Effector memory CD8-positive, alpha-beta T cell (primary cell): ENCODE measurements at regions not wholly inside any gene's neighbourhood (a gene's known extent, or its start where the extent isn't known, plus 50 kb on each side); places are given as distances from the start of the nearest gene placed in this dataset.
"Not testable (repeated sequence)": the region's sequence is repeated elsewhere in the genome, so short reads cannot be mapped to it uniquely, and the experiment has no call there.

Experiments
- ATAC-seq: fragments of 150-1000 bp; cut with Tn5 transposase; replicated peaks from 2 replicates; pipeline ENCODE4 v1.10.0; 2021; ENCODE audit warnings: mild to moderate bottlenecking, moderate library complexity
- DNase-seq, 3 experiments: peaks; one replicate each; pipeline ENCODE4 v3.0.0; 2021
- H3K27ac Mint-ChIP-seq, 2 donors: one replicate each; pipeline ENCODE4 v1.8.0; 2022; ENCODE audit warnings: mild to moderate bottlenecking in 2 of 2, mixed read lengths in 2 of 2, moderate library complexity in 2 of 2
- H3K27me3 Mint-ChIP-seq, 2 donors: one replicate each; pipeline ENCODE4 v1.8.0; 2022; ENCODE audit warnings: mixed read lengths in 2 of 2
- H3K36me3 Mint-ChIP-seq: one replicate; pipeline ENCODE4 v1.8.0; 2022; ENCODE audit warnings: mild to moderate bottlenecking, moderate library complexity, mixed read lengths; ENCODE audit not compliant: insufficient read depth
- H3K4me1 Mint-ChIP-seq, 2 donors: one replicate each; pipeline ENCODE4 v1.8.0; 2022; ENCODE audit warnings: low read depth in 2 of 2, mixed read lengths in 2 of 2
- H3K4me3 Mint-ChIP-seq, 2 donors: one replicate each; pipeline ENCODE4 v1.8.0; 2022; ENCODE audit warnings: mild to moderate bottlenecking in 2 of 2, mixed read lengths in 2 of 2, moderate library complexity in 2 of 2
- H3K9me3 Mint-ChIP-seq, 2 donors: one replicate each; pipeline ENCODE4 v1.8.0; 2022; ENCODE audit warnings: mixed read lengths in 2 of 2

- H3K4me3 Mint-ChIP-seq, result no peak overlapping the region
- peak in 1 of 3 experiments; percentile 1 for DNase-seq
- H3K4me1 Mint-ChIP-seq, result no peaks in the 10 kb centered on the region
- H3K27me3 Mint-ChIP-seq, result peaks cover 5 to 6% of the 10 kb centered on the region in 2 donors
- peaks cover 2% of the 10 kb centered on the region for H3K36me3 Mint-ChIP-seq
- H3K9me3 Mint-ChIP-seq, result peaks cover 0 to 1% of the 10 kb centered on the region in 2 donors
- ATAC-seq, result no peak
- H3K27ac Mint-ChIP-seq, result no peak overlapping the region
Measured at GRCh38 chr10:28991333-28992270, 297.3 kb upstream of the LYZL1 start.

GRCh38 chr10:28993056-28993455 is 295.8 kb upstream of the LYZL1 start:
- Mint-ChIP-seq H3K36me3 (peaks cover 2% of the 10 kb centered on the region), H3K27me3 (peaks cover 5 to 6% of the 10 kb centered on the region in 2 donors), H3K4me1 (no peaks in the 10 kb centered on the region), H3K4me3 (no peak overlapping the region), H3K27ac (no peak overlapping the region), H3K9me3 (peaks cover 0 to 1% of the 10 kb centered on the region in 2 donors)
- no peak for ATAC-seq
- no peak for DNase-seq

DNA sequence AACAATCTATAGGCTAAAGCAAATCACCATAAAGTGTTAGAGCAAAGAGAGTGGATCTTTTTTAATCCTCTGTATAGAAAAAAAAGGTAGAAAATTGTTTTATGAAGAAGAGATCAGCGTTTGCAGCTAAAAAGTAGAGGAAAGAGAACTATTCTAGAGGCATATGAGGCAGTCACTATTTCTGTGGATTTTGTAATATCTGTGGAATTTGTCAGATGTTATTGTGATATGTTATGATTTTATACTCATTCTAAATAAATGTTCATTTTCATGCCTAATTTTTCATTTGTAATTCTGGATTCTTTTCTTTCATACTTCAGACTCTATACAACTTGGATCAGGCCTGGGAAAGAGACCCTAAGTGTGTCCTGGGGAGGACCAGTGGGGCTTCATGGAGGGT is 295.0 kb upstream of the LYZL1 start:
- ATAC-seq, result no peak
- H3K4me1 Mint-ChIP-seq, result no peaks in the 10 kb centered on the region
- peaks cover 0 to 5% of the 10 kb centered on the region in 2 donors for H3K27me3 Mint-ChIP-seq
- no peak overlapping the region for H3K4me3 Mint-ChIP-seq
- no peak overlapping the region for H3K27ac Mint-ChIP-seq
- H3K9me3 Mint-ChIP-seq, result no peaks in the 10 kb centered on the region
- H3K36me3 Mint-ChIP-seq, result peaks cover 2% of the 10 kb centered on the region
- no peak for DNase-seq

DNA sequence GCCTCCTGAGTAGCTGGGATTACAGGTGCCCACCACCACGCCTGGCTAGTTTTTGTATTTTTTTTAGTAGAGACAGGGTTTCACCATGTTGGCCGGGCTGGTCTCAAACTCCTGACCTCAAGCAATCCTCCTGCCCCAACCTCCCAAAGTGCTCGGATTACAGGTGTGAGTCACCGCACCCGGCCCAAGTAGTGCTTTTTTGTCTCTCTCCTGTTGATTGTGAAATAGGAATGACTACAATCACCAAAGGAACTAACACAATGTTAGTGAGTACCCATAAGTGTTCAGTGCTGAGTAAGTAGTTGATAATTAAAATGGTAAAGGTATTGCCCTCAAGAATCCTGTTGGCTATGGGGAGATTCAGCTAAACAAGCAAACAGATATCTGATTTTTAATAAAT is 294.1 kb upstream of the LYZL1 start:
- not testable (repeated sequence) for DNase-seq, ATAC-seq, H3K36me3 Mint-ChIP-seq, H3K9me3 Mint-ChIP-seq, H3K27ac Mint-ChIP-seq, H3K4me1 Mint-ChIP-seq, H3K4me3 Mint-ChIP-seq
- H3K27me3 Mint-ChIP-seq, result peaks cover 0 to 12% of the 10 kb centered on the region in 2 donors

GRCh38 chr10:28995497-28995896 is 293.4 kb upstream of the LYZL1 start:
- ATAC-seq, result no peak

GRCh38 chr10:28996345-28996744 is 292.5 kb upstream of the LYZL1 start:
- H3K9me3 Mint-ChIP-seq, result no peaks in the 10 kb centered on the region
- no peak overlapping the region for H3K27ac Mint-ChIP-seq
- no peaks in the 10 kb centered on the region for H3K4me1 Mint-ChIP-seq
- ATAC-seq (no peak), DNase-seq (no peak)
- peaks cover 0 to 15% of the 10 kb centered on the region in 2 donors for H3K27me3 Mint-ChIP-seq
- no peaks in the 10 kb centered on the region for H3K36me3 Mint-ChIP-seq
- no peak overlapping the region for H3K4me3 Mint-ChIP-seq

More at GRCh38 chr10:28995497-28995896, 293.4 kb upstream of the LYZL1 start:
- no peak for DNase-seq
- Mint-ChIP-seq H3K36me3 (no peaks in the 10 kb centered on the region), H3K4me1 (no peaks in the 10 kb centered on the region), H3K4me3 (no peak overlapping the region), H3K9me3 (no peaks in the 10 kb centered on the region), H3K27me3 (peaks cover 0 to 15% of the 10 kb centered on the region in 2 donors), H3K27ac (no peak overlapping the region)

GRCh38 chr10:28996947-28997551 is 291.8 kb upstream of the LYZL1 start:
- Mint-ChIP-seq H3K27ac (no peak overlapping the region), H3K9me3 (no peaks in the 10 kb centered on the region), H3K36me3 (no peaks in the 10 kb centered on the region), H3K4me3 (no peak overlapping the region), H3K27me3 (peaks cover 0 to 15% of the 10 kb centered on the region in 2 donors), H3K4me1 (no peaks in the 10 kb centered on the region)
- DNase-seq, result no peak
- no peak for ATAC-seq

GRCh38 chr10:28997734-28998133 is 291.1 kb upstream of the LYZL1 start:
- no peak overlapping the region for H3K27ac Mint-ChIP-seq
- peaks cover 0 to 12% of the 10 kb centered on the region in 2 donors for H3K27me3 Mint-ChIP-seq
- no peaks in the 10 kb centered on the region for H3K4me1 Mint-ChIP-seq
- ATAC-seq (no peak), DNase-seq (no peak)
- no peak overlapping the region for H3K4me3 Mint-ChIP-seq
- H3K9me3 Mint-ChIP-seq, result no peaks in the 10 kb centered on the region
- H3K36me3 Mint-ChIP-seq, result no peaks in the 10 kb centered on the region

GRCh38 chr10:29001801-29002200 is 287.1 kb upstream of the LYZL1 start:
- ATAC-seq (no peak), DNase-seq (no peak)
- Mint-ChIP-seq H3K4me3 (no peak overlapping the region), H3K9me3 (no peaks in the 10 kb centered on the region), H3K36me3 (no peaks in the 10 kb centered on the region), H3K27ac (no peak overlapping the region), H3K4me1 (no peaks in the 10 kb centered on the region), H3K27me3 (peaks cover 0 to 10% of the 10 kb centered on the region in 2 donors)

- not testable (repeated sequence) for H3K36me3 Mint-ChIP-seq, ATAC-seq, H3K4me3 Mint-ChIP-seq, DNase-seq, H3K27me3 Mint-ChIP-seq, H3K4me1 Mint-ChIP-seq, H3K9me3 Mint-ChIP-seq, H3K27ac Mint-ChIP-seq
Measured at GRCh38 chr10:29003014-29003413, 285.9 kb upstream of the LYZL1 start.

GRCh38 chr10:29005988-29006387 is 282.9 kb upstream of the LYZL1 start:
- Mint-ChIP-seq H3K4me1 (no peaks in the 10 kb centered on the region), H3K27ac (no peak overlapping the region), H3K27me3 (peaks cover 0 to 6% of the 10 kb centered on the region in 2 donors)

DNA sequence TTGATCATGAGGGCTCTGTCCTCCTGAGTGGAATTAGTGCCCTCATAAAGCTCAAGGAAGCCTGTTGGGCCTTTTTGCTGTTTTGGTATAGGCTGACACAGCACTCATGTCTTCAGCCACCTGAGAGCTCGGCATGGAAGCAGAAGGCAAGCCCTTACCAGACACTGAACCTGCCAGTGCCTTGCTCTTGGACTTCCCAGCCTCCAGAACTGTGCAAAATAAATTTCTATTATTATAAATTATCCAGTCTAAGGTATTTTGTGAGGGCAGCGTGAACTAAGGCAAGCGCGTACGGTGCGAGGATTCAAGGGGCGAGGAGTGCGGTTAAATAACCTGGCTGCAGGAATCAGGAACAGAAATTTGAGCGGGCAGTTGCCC is 281.5 kb upstream of the LYZL1 start:
- ATAC-seq (no peak), DNase-seq (no peak)
- no peak overlapping the region for H3K4me3 Mint-ChIP-seq

More at GRCh38 chr10:29005988-29006387, 282.9 kb upstream of the LYZL1 start:
- ATAC-seq, result no peak
- peaks cover 0 to 2% of the 10 kb centered on the region in 2 donors for H3K9me3 Mint-ChIP-seq
- no peak for DNase-seq
- H3K36me3 Mint-ChIP-seq, result no peaks in the 10 kb centered on the region
- no peak overlapping the region for H3K4me3 Mint-ChIP-seq

GRCh38 chr10:29007748-29008610 is 280.9 kb upstream of the LYZL1 start:
- no peak for DNase-seq
- Mint-ChIP-seq H3K4me1 (no peaks in the 10 kb centered on the region), H3K36me3 (no peaks in the 10 kb centered on the region), H3K4me3 (no peak overlapping the region), H3K9me3 (peaks cover 0 to 2% of the 10 kb centered on the region in 2 donors), H3K27me3 (peaks cover 0 to 6% of the 10 kb centered on the region in 2 donors), H3K27ac (no peak overlapping the region)
- no peak for ATAC-seq

More for the DNA sequence above, 281.5 kb upstream of the LYZL1 start:
- Mint-ChIP-seq H3K27me3 (peaks cover 0 to 6% of the 10 kb centered on the region in 2 donors), H3K36me3 (no peaks in the 10 kb centered on the region), H3K4me1 (no peaks in the 10 kb centered on the region), H3K9me3 (peaks cover 0 to 2% of the 10 kb centered on the region in 2 donors), H3K27ac (no peak overlapping the region)
